ENCODE measurements at regions not wholly inside any gene's neighbourhood (a gene's known extent, or its start where the extent isn't known, plus 50 kb on each side); places are given as distances from the start of the nearest gene placed in this dataset.
"Not testable (repeated sequence)": the region's sequence is repeated elsewhere in the genome, so short reads cannot be mapped to it uniquely, and the experiment has no call there.

DNA sequence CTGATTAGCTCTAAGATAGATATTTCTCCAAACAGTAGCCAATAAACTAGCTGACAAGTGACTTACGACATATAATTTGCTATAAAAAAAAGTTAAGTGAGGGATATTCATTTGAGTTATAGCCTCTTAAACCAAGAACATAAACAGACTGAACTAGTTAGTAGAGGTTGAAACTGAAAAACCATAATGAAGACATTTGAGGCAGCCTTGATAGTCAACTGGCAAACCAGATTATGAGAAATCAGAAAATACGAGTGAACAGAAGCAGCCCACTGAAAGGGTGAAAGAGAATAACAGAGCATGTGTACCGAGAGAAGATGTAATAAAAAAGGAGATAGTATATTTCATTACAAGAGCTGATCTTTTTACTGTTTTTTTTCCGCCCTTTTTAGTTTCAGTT, 698.1 kb upstream of the SETBP1 start:
- DNase-seq (ENCODE audit: low spot score) = no peak

DNA sequence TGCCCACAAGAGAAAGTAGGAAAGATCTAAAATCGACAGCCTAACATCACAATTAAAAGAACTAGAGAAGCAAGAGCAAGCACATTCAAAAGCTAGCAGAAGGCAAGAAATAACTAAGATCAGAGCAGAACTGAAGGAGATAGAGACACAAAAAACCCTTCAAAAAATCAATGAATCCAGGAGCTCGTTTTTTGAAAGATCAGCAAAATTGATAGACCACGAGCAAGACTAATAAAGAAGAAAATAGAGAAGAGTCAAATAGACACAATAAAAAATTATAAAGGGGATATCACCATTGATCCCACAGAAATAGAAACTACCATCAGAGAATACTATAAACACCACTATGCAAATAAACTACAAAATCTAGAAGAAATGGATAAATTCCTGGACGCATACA, 693.6 kb upstream of the SETBP1 start:
- DNase-seq (ENCODE audit: low spot score) = not testable (repeated sequence)

DNA sequence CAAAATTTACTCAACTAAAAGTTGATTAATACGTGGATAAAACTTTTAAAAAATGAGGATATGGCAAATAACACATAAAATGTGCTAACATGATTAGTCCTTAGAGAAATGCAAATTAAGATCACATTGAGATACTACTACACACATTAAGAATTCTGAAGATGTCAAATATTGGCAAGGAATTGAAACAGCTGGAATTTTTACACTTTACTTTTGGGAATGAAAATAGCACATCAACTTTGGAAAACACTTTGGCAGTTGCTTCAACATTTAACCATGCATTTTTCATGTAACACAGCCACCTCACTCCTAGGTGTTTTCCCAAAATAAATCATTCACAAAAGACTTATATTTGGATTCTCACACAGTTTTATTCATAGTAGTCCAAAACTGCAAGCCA, 687.9 kb upstream of the SETBP1 start:
- no peak for DNase-seq (ENCODE audit: low spot score)

GRCh38 chr18:43994381-43994780, 686.3 kb upstream of the SETBP1 start:
- DNase-seq (ENCODE audit: low spot score) = no peak

- DNase-seq (ENCODE audit: low spot score) = no peak
Observed at GRCh38 chr18:44013871-44014270, 666.8 kb upstream of the SETBP1 start.

- no peak for DNase-seq (ENCODE audit: low spot score)
Observed at GRCh38 chr18:44025421-44025820, 655.3 kb upstream of the SETBP1 start.

- no peak for DNase-seq (ENCODE audit: low spot score)
Observed at GRCh38 chr18:44028109-44028508, 652.6 kb upstream of the SETBP1 start.

- no peak for DNase-seq (ENCODE audit: low spot score)
Observed at GRCh38 chr18:44031063-44031462, 649.6 kb upstream of the SETBP1 start.

- no peak for DNase-seq (ENCODE audit: low spot score)
Observed at GRCh38 chr18:44033144-44033701, 647.5 kb upstream of the SETBP1 start.

- no peak for DNase-seq (ENCODE audit: low spot score)
Observed at GRCh38 chr18:44035554-44035953, 645.1 kb upstream of the SETBP1 start.

DNA sequence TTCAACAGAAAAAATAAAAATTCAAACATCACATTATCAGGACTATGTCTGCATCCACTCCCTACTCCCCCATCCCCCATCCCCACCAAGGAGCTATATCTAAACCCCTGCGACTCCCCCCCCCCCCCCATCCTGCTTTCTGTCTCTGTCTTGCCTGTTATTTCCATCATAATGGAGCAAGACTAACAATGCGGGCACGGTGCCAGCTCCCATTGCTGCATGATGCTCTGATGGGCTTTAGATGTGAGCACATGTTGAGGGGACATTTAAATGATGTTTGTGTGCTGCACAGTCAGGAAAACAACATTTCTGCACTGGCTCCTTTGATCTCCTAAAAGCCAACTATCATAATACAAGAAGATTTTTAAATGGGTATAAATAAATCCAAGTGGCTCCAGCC, 644.2 kb upstream of the SETBP1 start:
- no peak for DNase-seq (ENCODE audit: low spot score)

DNA sequence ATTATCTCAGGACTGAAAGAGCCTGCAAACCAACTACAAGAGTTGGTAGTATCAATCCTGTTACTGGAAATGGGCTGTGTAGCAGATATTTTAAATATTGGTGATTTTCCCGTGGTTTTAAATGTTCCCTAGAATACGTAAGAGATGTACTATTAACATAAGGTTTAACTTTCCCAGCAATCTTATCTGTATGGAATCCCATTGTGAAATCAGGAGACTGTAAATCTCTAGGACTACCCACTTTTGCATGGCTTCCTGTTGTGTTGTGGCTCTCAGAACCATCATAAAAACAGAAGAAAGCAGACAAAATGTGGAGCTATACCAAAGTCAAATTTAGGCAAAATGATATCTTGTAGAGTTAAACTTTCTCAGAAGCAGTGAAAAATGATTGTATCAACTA, 641.5 kb upstream of the SETBP1 start:
- no peak for DNase-seq (ENCODE audit: low spot score)

- no peak for DNase-seq (ENCODE audit: low spot score)
Observed at GRCh38 chr18:44039826-44040225, 640.9 kb upstream of the SETBP1 start.

GRCh38 chr18:44041553-44041952, 639.1 kb upstream of the SETBP1 start:
- no peak for DNase-seq (ENCODE audit: low spot score)

GRCh38 chr18:44041961-44042360, 638.7 kb upstream of the SETBP1 start:
- DNase-seq (ENCODE audit: low spot score) = no peak

DNA sequence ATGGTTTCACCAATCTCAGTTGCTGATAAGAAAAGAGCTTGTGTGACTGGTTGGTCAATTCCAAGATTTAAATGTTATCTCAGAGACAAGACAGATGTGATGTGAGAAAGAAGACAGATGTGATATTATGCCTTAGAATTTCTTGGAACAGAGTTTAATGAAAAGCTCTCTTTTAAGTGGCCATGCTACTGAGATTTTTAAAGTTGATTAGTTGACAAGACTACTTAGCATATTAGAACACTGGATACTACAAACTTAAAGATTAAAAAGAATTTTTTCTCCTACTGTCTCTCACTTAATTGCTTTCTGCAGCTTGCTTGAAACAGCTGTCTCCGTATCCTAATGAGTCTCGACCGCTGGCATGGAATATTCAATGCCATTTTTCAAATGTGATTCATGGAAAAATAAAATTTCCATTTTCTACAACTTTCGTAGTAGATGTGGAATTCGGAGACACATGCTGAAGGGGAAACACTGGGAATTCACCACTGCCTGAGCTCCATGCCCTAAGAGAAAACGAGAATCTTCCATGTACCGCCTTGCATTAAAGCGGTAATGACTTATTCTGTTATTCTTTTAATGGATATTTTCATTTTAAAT, 634.2 kb upstream of the SETBP1 start:
- DNase-seq (ENCODE audit: low spot score) = no peak

GRCh38 chr18:44047585-44047984, 633.1 kb upstream of the SETBP1 start:
- no peak for DNase-seq (ENCODE audit: low spot score)

- DNase-seq (ENCODE audit: low spot score) = no peak
Observed at GRCh38 chr18:44048435-44048834, 632.3 kb upstream of the SETBP1 start.

GRCh38 chr18:44048846-44049245, 631.8 kb upstream of the SETBP1 start:
- DNase-seq (ENCODE audit: low spot score) = no peak

DNA sequence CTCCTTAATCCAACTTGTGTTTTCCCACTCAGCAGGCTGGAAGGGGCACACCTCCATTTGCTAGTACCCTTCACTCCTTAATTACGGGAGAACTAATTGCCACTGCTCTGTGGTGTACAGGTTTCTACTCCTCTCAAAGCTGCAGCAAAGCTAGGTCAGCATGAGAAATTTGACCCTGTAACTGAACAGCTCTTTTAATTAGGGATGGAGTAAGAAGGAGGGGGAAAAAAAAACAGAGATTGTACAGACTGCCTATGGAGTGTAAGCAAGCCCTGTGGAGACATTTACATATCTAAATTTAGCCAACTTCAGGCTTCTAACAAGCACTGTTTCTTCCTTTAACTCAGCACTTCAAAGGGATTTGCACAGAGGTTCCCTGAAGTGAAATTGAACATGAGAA, 629.7 kb upstream of the SETBP1 start:
- DNase-seq (ENCODE audit: low spot score) = no peak

DNA sequence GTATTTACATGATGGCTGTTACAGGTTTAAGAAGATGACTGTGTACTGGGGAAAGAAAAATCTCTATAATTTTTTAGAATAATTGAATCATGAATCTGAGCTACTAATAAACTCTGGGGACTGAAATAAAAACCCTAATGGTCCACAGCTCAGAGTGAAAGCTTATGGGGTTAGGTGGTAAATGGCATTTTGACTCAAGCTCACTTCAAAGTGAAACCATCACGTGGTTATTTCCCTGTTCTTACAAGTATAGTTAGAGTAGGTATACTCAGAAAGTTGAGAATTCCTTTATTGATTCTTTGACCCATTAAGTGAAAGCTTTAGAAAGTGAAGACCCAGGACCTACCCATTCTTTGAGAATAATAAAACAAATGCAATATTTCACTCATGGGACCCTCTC, 626.2 kb upstream of the SETBP1 start:
- DNase-seq (ENCODE audit: low spot score) = peak; percentile 1

DNA sequence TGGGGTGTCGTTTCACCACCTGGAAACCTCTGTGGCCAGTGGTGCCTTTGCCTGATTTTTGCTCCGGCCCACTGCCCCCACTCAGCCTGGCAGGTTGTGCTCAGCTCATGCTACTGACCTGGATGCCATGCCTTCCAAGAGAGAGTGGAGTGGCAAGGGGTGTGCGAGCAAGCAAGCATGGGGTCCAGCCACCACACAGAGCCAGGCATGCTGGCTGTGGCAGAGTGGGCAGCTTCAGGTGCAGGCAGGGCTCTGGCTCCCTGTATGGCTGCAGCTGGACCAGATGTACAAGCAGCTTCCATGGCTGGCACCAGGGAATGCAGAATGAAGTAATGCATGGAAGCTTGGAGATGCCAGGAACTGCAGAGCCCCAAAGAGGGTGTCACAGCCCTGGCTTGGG, 620.5 kb upstream of the SETBP1 start:
- no peak for DNase-seq (ENCODE audit: low spot score)

GRCh38 chr18:44061438-44061837, 619.2 kb upstream of the SETBP1 start:
- no peak for DNase-seq (ENCODE audit: low spot score)

- DNase-seq (ENCODE audit: low spot score) = no peak
Observed at GRCh38 chr18:44062345-44062744, 618.3 kb upstream of the SETBP1 start.

DNA sequence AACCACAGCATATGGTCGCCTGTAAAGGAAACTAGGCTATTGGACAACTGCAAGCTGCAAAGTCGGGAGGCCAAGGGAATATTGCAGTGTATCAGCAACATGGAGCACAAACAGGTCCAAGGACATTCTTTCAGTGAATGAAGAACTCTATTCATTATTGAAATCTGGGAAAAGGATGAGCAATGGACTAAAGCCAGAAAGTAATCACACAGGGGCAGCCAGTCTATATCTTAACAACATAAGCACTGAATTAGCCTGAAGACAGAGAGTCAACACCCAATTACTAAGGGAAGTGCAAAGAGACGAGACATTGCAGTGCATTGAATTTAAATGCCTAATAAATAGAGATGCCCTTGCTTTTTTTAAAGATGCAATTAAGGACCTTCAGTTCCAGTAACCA, 615.5 kb upstream of the SETBP1 start:
- no peak for DNase-seq (ENCODE audit: low spot score)

All from activated CD4-positive, alpha-beta T cell treated with anti-CD3 and anti-CD28 coated beads, Interleukin-2, Interleukin-4, amounts not matched to agents 100 ng/mL and 50 ng/mL, durations not matched to agents 16 hours and 8 hours (primary cell).